ENCODE measurements at regions not wholly inside any gene's neighbourhood (a gene's known extent, or its start where the extent isn't known, plus 50 kb on each side); places are given as distances from the start of the nearest gene placed in this dataset.

DNA sequence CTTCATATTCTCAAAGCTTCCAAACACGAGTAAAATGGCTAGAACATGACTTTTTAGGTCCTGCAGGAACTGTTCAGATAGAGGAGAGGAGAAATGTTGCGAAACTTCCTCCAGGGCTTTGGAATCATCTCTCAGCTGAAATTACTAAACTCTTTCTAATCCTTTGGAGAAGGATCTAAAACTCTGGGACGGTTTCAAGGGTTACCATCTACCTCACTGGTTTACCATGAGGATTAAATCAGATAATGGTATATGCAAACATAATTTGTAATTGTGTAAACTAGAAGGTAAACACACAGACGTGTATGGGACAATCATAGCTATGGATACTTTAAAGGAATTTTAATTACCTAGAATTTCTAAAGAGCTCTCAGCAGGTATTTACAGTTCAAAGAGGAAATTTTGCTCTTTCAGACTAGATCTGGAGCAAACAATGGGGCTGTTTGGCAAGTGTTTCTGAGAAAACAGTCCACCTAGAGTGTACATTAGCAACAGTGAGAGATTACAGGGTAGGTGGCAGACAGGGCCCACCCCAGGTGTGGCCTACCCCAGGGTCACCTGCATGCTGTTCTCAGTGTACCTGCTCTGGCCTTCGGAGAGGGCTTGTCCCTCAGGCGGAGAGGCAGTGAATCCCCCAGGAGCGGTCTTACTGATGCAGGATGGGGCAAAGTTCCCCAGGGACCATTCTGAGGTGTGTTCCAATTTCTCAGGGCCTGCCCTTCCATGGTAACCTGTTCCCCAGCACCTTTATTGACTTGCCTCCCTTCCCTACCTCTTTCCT, 124.7 kb upstream of the MAX start:
- TF ChIP-seq CTCF (conservative IDR thresholded peaks at IDR 0.05; ENCODE audit: low read depth, low read length), result no peak
- no peak for TF ChIP-seq EZH2 (IDR thresholded peaks at IDR 0.05; ENCODE audit: low read length, unreplicated experiment)
